ENCODE measurements at regions not wholly inside any gene's neighbourhood (a gene's known extent, or its start where the extent isn't known, plus 50 kb on each side); places are given as distances from the start of the nearest gene placed in this dataset.
"Not testable (repeated sequence)": the region's sequence is repeated elsewhere in the genome, so short reads cannot be mapped to it uniquely, and the experiment has no call there.

GRCh38 chr16:88260881-88261665 is 121.7 kb upstream of the ZNF469 start:
- H3K27me3 ChIP-seq (ENCODE audit: control insufficient read depth in 1 of 2, insufficient read depth in 2 of 2, low read length in 2 of 2); H3K9ac ChIP-seq (ENCODE audit: low read length in 2 of 2); H3K36me3 ChIP-seq (ENCODE audit: control insufficient read depth in 2 of 2, insufficient read depth in 2 of 2, low read length in 2 of 2); H3K9me3 ChIP-seq (ENCODE audit: control insufficient read depth in 2 of 2, low read length in 2 of 2); H3K4me3 ChIP-seq (ENCODE audit: low read length in 2 of 2); H3K27ac ChIP-seq (ENCODE audit: low read length): not testable (repeated sequence)
- peaks cover 19% of the 10 kb centered on the region for H3K4me1 ChIP-seq (ENCODE audit: control insufficient read depth, insufficient read depth, low read length)

GRCh38 chr16:88261814-88262605 is 120.7 kb upstream of the ZNF469 start:
- H3K9ac ChIP-seq (ENCODE audit: low read length in 2 of 2); H3K9me3 ChIP-seq (ENCODE audit: control insufficient read depth in 2 of 2, low read length in 2 of 2); H3K4me3 ChIP-seq (ENCODE audit: low read length in 2 of 2); H3K36me3 ChIP-seq (ENCODE audit: control insufficient read depth in 2 of 2, insufficient read depth in 2 of 2, low read length in 2 of 2); H3K27me3 ChIP-seq (ENCODE audit: control insufficient read depth in 1 of 2, insufficient read depth in 2 of 2, low read length in 2 of 2); H3K27ac ChIP-seq (ENCODE audit: low read length): not testable (repeated sequence)
- peaks cover 19% of the 10 kb centered on the region for H3K4me1 ChIP-seq (ENCODE audit: control insufficient read depth, insufficient read depth, low read length)

- H3K9me3 ChIP-seq (ENCODE audit: control insufficient read depth in 2 of 2, low read length in 2 of 2); H3K9ac ChIP-seq (ENCODE audit: low read length in 2 of 2); H3K36me3 ChIP-seq (ENCODE audit: control insufficient read depth in 2 of 2, insufficient read depth in 2 of 2, low read length in 2 of 2); H3K27me3 ChIP-seq (ENCODE audit: control insufficient read depth in 1 of 2, insufficient read depth in 2 of 2, low read length in 2 of 2); H3K27ac ChIP-seq (ENCODE audit: low read length); H3K4me3 ChIP-seq (ENCODE audit: low read length in 2 of 2): not testable (repeated sequence)
- peaks cover 19% of the 10 kb centered on the region for H3K4me1 ChIP-seq (ENCODE audit: control insufficient read depth, insufficient read depth, low read length)
Measured at GRCh38 chr16:88262858-88263563, 119.7 kb upstream of the ZNF469 start.

GRCh38 chr16:88263681-88264287 is 119.0 kb upstream of the ZNF469 start:
- not testable (repeated sequence) for H3K27ac ChIP-seq (ENCODE audit: low read length); H3K27me3 ChIP-seq (ENCODE audit: control insufficient read depth in 1 of 2, insufficient read depth in 2 of 2, low read length in 2 of 2); H3K9ac ChIP-seq (ENCODE audit: low read length in 2 of 2); H3K9me3 ChIP-seq (ENCODE audit: control insufficient read depth in 2 of 2, low read length in 2 of 2); H3K4me3 ChIP-seq (ENCODE audit: low read length in 2 of 2); H3K36me3 ChIP-seq (ENCODE audit: control insufficient read depth in 2 of 2, insufficient read depth in 2 of 2, low read length in 2 of 2)
- H3K4me1 ChIP-seq (ENCODE audit: control insufficient read depth, insufficient read depth, low read length), result peaks cover 19% of the 10 kb centered on the region

- no peaks in the 10 kb centered on the region for H3K27me3 ChIP-seq (ENCODE audit: control insufficient read depth in 1 of 2, insufficient read depth in 2 of 2, low read length in 2 of 2)
- H3K4me3 ChIP-seq (ENCODE audit: low read length in 2 of 2), result peak overlapping the region in 1 of 2 donors; percentile 52
- H3K4me1 ChIP-seq (ENCODE audit: control insufficient read depth, insufficient read depth, low read length), result peaks cover 19% of the 10 kb centered on the region
- H3K9ac ChIP-seq (ENCODE audit: low read length in 2 of 2), result peak overlapping the region in 1 of 2 donors; percentile 28
- no peaks in the 10 kb centered on the region for H3K9me3 ChIP-seq (ENCODE audit: control insufficient read depth in 2 of 2, low read length in 2 of 2)
- no peak overlapping the region for H3K27ac ChIP-seq (ENCODE audit: low read length)
- no peaks in the 10 kb centered on the region for H3K36me3 ChIP-seq (ENCODE audit: control insufficient read depth in 2 of 2, insufficient read depth in 2 of 2, low read length in 2 of 2)
Measured at GRCh38 chr16:88264641-88265285, 118.0 kb upstream of the ZNF469 start.

GRCh38 chr16:88265286-88265938 is 117.3 kb upstream of the ZNF469 start:
- peaks cover 23% of the 10 kb centered on the region for H3K4me1 ChIP-seq (ENCODE audit: control insufficient read depth, insufficient read depth, low read length)
- H3K27me3 ChIP-seq (ENCODE audit: control insufficient read depth in 1 of 2, insufficient read depth in 2 of 2, low read length in 2 of 2); H3K36me3 ChIP-seq (ENCODE audit: control insufficient read depth in 2 of 2, insufficient read depth in 2 of 2, low read length in 2 of 2); H3K4me3 ChIP-seq (ENCODE audit: low read length in 2 of 2); H3K27ac ChIP-seq (ENCODE audit: low read length); H3K9ac ChIP-seq (ENCODE audit: low read length in 2 of 2); H3K9me3 ChIP-seq (ENCODE audit: control insufficient read depth in 2 of 2, low read length in 2 of 2): not testable (repeated sequence)

GRCh38 chr16:88266036-88266435 is 116.7 kb upstream of the ZNF469 start:
- H3K27ac ChIP-seq (ENCODE audit: low read length); H3K27me3 ChIP-seq (ENCODE audit: control insufficient read depth in 1 of 2, insufficient read depth in 2 of 2, low read length in 2 of 2); H3K9me3 ChIP-seq (ENCODE audit: control insufficient read depth in 2 of 2, low read length in 2 of 2); H3K36me3 ChIP-seq (ENCODE audit: control insufficient read depth in 2 of 2, insufficient read depth in 2 of 2, low read length in 2 of 2); H3K4me3 ChIP-seq (ENCODE audit: low read length in 2 of 2); H3K9ac ChIP-seq (ENCODE audit: low read length in 2 of 2): not testable (repeated sequence)
- H3K4me1 ChIP-seq (ENCODE audit: control insufficient read depth, insufficient read depth, low read length), result peaks cover 23% of the 10 kb centered on the region

- peaks cover 21% of the 10 kb centered on the region for H3K4me1 ChIP-seq (ENCODE audit: control insufficient read depth, insufficient read depth, low read length)
- not testable (repeated sequence) for H3K9me3 ChIP-seq (ENCODE audit: control insufficient read depth in 2 of 2, low read length in 2 of 2); H3K9ac ChIP-seq (ENCODE audit: low read length in 2 of 2); H3K36me3 ChIP-seq (ENCODE audit: control insufficient read depth in 2 of 2, insufficient read depth in 2 of 2, low read length in 2 of 2); H3K27ac ChIP-seq (ENCODE audit: low read length); H3K4me3 ChIP-seq (ENCODE audit: low read length in 2 of 2); H3K27me3 ChIP-seq (ENCODE audit: control insufficient read depth in 1 of 2, insufficient read depth in 2 of 2, low read length in 2 of 2)
Measured at GRCh38 chr16:88266935-88267551, 115.7 kb upstream of the ZNF469 start.

GRCh38 chr16:88268186-88268970 is 114.4 kb upstream of the ZNF469 start:
- H3K4me1 ChIP-seq (ENCODE audit: control insufficient read depth, insufficient read depth, low read length), result peaks cover 18% of the 10 kb centered on the region
- not testable (repeated sequence) for H3K9ac ChIP-seq (ENCODE audit: low read length in 2 of 2); H3K4me3 ChIP-seq (ENCODE audit: low read length in 2 of 2); H3K36me3 ChIP-seq (ENCODE audit: control insufficient read depth in 2 of 2, insufficient read depth in 2 of 2, low read length in 2 of 2); H3K27me3 ChIP-seq (ENCODE audit: control insufficient read depth in 1 of 2, insufficient read depth in 2 of 2, low read length in 2 of 2); H3K9me3 ChIP-seq (ENCODE audit: control insufficient read depth in 2 of 2, low read length in 2 of 2); H3K27ac ChIP-seq (ENCODE audit: low read length)

Measured in stomach smooth muscle (tissue), 2 donors.